HPDE6-E6E7 (cell line): ENCODE measurements at regions not wholly inside any gene's neighbourhood (a gene's known extent, or its start where the extent isn't known, plus 50 kb on each side); places are given as distances from the start of the nearest gene placed in this dataset.
"Not testable (repeated sequence)": the region's sequence is repeated elsewhere in the genome, so short reads cannot be mapped to it uniquely, and the experiment has no call there.

ENCODE experiments used
- DNase-seq: peaks from one replicate; pipeline ENCODE4 v3.0.0; 2011; ENCODE audit warnings: missing footprints; ENCODE audit errors: extremely low spot score

GRCh38 chr2:43149482-43150107 lies 76.8 kb downstream of the ZFP36L2 start:
- DNase-seq = no peak

- no peak for DNase-seq
Observed at GRCh38 chr2:43146083-43146482, 80.3 kb downstream of the ZFP36L2 start.

- DNase-seq = no peak
Observed at GRCh38 chr2:43144263-43144662, 82.1 kb downstream of the ZFP36L2 start.

DNA sequence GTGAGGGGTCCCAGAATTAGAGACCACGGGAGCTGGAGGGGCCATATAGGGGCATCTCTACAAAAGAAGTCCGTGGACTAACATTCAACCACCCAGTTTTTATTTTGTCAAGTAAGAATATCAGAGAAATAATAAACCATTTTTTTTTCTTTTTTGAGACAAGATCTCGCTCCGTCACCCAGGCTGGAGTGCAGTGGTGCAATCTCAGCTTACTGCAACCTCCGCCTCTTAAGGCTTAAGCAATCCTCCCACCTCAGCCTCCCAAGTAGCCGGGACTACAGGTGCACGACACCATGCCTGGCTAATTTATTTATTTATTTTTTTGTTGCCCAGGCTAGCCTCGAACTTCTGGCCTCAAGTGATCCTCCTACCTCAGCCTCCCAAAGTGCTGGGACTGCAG lies 82.7 kb downstream of the ZFP36L2 start:
- no peak for DNase-seq

GRCh38 chr2:43142921-43143438 lies 83.4 kb downstream of the ZFP36L2 start:
- no peak for DNase-seq

GRCh38 chr2:43141636-43142151 lies 84.7 kb downstream of the ZFP36L2 start:
- DNase-seq = not testable (repeated sequence)

- no peak for DNase-seq
Observed at GRCh38 chr2:43139996-43140621, 86.3 kb downstream of the ZFP36L2 start.

DNA sequence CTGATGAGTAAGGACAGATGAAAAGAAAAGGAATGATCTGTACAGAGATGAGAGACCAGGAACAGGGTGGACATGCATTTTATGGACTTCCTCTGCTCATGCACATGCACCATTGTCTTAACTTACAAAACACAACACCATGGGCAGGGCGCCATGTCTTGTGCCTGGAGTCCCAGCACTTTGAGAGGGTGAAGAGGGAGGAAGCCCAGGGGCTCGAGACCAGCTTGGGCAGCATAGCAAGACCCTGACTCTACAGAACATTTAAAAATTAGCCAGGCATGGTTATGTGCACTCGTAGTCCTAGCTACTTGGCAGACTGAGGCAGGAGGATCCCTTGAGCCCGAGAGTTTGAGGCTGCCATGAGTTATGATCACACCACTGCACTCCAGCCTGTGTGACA lies 86.9 kb downstream of the ZFP36L2 start:
- DNase-seq = no peak

- DNase-seq = no peak
Observed at GRCh38 chr2:43138441-43138840, 88.0 kb downstream of the ZFP36L2 start.

DNA sequence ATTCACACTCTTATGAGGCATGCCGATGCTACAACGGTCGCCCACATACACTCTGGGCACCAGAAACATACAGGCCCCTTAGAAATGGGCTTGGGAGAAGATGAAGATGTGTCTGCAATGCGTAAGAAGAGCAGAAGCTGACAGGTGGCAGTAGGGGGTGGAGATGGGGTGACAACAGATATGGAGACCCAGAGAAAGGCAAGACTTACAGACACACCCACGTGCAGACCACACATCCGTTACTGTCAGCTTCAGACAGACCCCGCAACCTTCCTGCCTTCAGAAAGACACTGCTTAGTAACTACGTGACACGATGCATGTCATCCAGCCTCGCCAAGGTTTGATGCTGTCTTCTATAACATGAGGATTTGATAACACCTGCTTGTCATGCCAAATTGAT lies 89.5 kb downstream of the ZFP36L2 start:
- no peak for DNase-seq

DNA sequence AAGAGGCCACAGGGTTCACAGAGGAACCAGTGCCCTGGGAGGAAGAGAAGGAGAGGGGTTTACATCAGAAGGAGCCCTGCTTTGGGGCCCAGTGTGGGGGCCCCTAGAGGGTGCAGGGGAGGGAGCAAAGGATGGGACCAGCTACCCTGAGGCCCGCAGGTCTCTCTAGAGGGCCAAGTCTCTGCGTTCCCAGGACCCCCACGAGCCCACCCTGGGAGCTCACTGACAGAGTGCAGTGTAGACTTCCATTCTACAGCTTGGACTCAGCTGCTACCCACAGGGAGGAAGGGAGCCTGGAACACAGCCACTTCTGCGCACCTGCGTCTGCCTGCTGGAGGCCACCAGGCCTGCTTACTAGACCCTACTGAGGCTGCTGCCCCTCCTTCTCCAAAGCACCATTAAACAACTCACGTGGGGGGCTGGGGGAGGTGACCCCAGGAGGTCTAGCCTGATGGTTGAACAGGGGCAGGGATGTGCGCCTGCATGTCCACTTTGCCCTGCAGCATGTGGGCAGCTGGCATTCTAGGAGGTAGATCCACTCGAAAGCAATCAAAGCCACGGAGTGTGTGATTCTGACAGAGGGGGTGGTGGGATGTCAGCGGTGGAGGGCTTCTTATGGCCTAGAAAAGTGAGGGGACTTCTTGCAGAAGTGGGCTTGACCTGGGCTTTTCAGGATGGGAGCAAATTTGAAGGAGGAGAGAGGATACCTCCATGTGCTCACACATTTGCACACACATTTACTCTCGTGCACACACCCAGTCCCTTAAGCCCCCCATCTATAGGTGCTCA lies 90.2 kb downstream of the ZFP36L2 start:
- DNase-seq = no peak

GRCh38 chr2:43135583-43135982 lies 90.8 kb downstream of the ZFP36L2 start:
- DNase-seq = no peak

GRCh38 chr2:43134571-43134889 lies 91.9 kb downstream of the ZFP36L2 start:
- DNase-seq = no peak

DNA sequence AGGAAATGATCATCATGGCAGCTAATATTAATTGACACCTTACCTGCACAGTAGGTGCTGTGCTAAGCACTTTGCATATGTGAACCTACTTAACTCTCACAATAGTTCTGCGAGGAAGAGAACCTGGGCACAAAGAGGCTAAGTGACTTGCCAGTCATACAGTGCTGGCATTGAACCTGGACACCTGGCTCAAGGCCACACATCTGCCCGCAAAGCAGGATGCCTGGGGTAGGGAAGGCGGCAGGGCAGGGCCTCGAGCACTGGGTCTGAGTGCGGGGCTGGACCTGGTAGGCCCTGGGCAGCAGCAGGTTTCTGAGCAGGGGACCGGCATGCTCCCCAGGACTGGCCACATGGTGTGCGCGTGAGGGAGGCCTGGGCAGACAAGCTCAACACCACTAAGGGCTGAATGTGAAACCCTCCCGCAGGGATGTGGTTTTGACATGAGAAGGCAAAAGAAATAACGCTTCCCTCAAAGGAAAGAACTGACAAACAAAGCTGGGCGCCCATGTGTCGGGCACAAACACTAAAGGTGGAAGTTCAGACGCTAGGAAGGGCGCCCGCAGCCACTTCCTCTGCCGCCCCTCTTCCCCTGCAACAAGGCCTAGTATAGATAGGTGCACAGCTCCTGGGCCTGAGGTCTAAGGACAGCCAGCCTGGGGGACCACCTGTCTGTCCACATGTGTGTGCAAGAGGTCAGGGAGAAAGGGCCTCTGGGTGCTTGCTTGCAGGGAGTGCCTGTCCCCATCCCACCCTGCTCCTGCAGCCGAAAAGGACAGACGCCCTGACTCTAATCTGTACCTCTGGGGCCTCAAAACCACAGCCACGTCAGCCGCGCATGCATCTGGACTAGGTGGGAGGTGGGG lies 92.5 kb downstream of the ZFP36L2 start:
- DNase-seq = no peak

DNA sequence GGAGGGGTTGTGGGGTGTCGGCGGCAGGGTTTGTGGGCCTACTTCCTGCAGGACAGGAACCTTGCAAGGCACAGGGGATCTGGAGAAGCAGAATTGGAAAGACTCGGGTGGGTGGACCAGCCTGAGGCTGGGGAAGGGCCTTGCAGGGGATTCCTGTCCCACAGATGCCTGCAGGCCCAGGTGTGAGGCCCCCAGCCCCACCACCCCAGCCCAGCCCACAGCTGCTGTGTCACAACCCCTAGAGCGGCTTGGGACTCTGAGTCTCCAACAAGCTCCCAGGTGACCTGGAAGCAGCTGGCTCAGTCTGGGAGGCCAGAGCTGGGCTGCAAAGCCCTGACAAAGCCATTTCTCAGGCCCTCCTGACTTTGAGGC lies 93.1 kb downstream of the ZFP36L2 start:
- no peak for DNase-seq

GRCh38 chr2:43132683-43133301 lies 93.6 kb downstream of the ZFP36L2 start:
- no peak for DNase-seq

DNA sequence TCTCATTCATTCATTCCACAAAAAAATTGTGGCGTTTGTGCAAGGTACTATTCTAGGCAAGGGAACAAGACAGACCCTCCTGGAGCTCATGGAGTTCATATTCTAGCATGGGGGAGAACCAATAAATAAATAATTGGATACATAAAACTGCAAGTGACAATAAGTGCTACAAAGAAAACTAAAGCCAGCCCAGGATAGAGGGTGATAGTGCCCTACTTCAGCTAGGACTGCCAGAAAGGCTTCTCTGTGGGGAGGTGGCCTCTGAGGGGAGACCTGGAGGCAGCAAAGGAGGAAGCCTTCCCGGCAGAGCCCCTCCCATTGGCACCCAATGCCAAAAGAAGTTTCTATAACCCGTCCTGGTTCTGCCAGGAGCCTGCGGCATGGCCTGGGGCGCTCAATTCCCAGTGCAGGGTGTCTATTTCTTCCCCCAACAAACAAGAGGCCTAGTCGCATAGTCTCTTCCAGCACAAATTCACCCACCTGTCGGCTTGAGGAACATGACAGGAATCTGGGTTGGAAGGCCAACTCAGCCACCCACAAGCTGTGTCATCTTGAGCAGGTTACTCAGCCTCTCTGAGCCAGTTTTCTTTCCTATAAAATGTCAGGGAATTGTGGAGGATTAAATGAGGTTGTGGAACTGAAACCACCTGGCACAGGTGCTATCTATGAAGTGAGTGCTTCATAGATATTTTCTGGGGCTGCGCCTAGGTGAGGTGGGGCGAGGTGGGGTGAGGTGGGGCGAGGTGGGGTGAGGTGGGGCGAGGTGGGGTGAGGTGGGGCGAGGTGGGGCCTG lies 94.3 kb downstream of the ZFP36L2 start:
- no peak for DNase-seq

DNA sequence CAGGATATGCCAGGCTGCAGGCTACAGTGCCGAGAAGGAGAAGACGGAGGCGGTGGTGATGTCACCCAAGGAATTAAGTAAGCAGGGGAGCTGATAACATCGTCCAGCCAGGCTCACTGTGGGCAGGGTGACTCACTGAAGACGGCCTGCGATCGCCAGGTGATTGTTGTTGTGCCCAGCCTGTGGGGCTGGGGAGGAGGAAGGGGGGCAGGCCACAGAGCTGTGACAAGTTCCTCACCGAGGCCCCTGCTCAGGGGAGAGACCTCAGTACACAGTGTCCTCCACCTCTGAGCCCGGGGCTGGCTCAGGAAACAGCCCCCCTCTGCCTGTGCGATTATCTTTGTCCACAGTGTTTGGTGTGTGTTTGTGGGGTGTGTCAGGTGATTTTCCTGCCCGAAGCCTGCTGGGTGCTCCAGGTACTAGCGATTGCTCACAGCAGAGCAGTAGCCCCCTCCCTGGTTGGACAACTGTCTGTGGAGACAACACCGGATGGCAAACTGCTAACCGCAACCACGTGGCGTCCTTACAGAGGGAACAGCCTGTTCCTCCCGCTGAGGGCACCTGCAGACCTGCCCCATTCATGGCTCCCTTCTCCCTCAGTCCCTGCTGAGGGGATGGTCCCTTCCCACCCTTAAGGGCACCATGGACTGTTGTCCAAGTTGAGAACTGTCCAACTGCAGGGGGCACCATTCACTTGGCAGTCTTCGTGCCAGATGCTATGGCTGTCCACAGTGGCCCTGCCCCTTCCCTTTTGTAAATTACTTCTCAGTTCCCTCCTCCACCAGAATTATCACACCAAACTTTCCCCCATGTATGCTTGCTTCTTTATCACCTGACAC lies 95.1 kb downstream of the ZFP36L2 start:
- DNase-seq = peak; percentile 98

GRCh38 chr2:43130548-43130875 lies 95.9 kb downstream of the ZFP36L2 start:
- no peak for DNase-seq
